ENCODE measurements at regions not wholly inside any gene's neighbourhood (a gene's known extent, or its start where the extent isn't known, plus 50 kb on each side); places are given as distances from the start of the nearest gene placed in this dataset.

DNA sequence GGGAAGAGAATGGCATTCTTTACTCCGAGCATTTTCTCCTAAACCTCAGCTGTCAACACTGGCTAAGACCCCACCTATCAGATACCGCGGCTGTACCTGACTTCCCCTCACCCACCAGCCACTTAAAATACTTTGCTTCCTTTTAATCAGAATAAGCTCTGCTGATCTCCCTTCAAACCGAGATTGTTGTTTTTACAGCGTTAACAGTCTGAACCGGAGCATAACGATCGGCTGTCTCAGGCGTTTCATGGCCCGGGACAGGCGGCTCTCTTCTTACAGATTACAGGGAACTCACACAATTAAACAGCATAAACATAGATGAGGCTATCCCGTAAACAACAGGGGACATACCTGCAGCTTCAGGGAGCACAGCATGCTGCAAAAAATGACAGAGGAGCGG is 174.3 kb upstream of the RNF32 start:
- TF ChIP-seq, protein P1, sequence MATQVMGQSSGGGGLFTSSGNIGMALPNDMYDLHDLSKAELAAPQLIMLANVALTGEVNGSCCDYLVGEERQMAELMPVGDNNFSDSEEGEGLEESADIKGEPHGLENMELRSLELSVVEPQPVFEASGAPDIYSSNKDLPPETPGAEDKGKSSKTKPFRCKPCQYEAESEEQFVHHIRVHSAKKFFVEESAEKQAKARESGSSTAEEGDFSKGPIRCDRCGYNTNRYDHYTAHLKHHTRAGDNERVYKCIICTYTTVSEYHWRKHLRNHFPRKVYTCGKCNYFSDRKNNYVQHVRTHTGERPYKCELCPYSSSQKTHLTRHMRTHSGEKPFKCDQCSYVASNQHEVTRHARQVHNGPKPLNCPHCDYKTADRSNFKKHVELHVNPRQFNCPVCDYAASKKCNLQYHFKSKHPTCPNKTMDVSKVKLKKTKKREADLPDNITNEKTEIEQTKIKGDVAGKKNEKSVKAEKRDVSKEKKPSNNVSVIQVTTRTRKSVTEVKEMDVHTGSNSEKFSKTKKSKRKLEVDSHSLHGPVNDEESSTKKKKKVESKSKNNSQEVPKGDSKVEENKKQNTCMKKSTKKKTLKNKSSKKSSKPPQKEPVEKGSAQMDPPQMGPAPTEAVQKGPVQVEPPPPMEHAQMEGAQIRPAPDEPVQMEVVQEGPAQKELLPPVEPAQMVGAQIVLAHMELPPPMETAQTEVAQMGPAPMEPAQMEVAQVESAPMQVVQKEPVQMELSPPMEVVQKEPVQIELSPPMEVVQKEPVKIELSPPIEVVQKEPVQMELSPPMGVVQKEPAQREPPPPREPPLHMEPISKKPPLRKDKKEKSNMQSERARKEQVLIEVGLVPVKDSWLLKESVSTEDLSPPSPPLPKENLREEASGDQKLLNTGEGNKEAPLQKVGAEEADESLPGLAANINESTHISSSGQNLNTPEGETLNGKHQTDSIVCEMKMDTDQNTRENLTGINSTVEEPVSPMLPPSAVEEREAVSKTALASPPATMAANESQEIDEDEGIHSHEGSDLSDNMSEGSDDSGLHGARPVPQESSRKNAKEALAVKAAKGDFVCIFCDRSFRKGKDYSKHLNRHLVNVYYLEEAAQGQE (IDR thresholded peaks at IDR 0.05; ENCODE audit: insufficient replicate concordance, low read depth) = no peak
- TF ChIP-seq, protein P2, sequence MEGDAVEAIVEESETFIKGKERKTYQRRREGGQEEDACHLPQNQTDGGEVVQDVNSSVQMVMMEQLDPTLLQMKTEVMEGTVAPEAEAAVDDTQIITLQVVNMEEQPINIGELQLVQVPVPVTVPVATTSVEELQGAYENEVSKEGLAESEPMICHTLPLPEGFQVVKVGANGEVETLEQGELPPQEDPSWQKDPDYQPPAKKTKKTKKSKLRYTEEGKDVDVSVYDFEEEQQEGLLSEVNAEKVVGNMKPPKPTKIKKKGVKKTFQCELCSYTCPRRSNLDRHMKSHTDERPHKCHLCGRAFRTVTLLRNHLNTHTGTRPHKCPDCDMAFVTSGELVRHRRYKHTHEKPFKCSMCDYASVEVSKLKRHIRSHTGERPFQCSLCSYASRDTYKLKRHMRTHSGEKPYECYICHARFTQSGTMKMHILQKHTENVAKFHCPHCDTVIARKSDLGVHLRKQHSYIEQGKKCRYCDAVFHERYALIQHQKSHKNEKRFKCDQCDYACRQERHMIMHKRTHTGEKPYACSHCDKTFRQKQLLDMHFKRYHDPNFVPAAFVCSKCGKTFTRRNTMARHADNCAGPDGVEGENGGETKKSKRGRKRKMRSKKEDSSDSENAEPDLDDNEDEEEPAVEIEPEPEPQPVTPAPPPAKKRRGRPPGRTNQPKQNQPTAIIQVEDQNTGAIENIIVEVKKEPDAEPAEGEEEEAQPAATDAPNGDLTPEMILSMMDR (IDR thresholded peaks at IDR 0.05; ENCODE audit: insufficient read depth, low read length) = no peak
- no peak for TF ChIP-seq POLR2AphosphoS5 (IDR thresholded peaks at IDR 0.05; ENCODE audit: low read depth)
